Activated CD8-positive, alpha-beta T cell treated with anti-CD3 and anti-CD28 coated beads for 36 hours (primary cell): ENCODE measurements at regions not wholly inside any gene's neighbourhood (a gene's known extent, or its start where the extent isn't known, plus 50 kb on each side); places are given as distances from the start of the nearest gene placed in this dataset.

Experiments used
- ATAC-seq: fragments of 200-7000 bp; cut with Tn5 transposase; one replicate; pipeline ENCODE4 v1.10.0; 2021; ENCODE audit warnings: mild to moderate bottlenecking, moderate library complexity
- CTCF ChIA-PET: fragments of 350-600 bp; sonication (Branson Sonifier 250); formaldehyde crosslinking; loops from one replicate; lab custom pipeline; 2021; ENCODE audit warnings: antibody characterized with exemption; lab: Charles Lee
- POLR2A ChIA-PET: fragments of 350-600 bp; sonication (Branson Sonifier 250); formaldehyde crosslinking; loops from one replicate; lab custom pipeline; 2021; ENCODE audit warnings: antibody characterized with exemption; lab: Charles Lee
- DNase-seq: peaks from one replicate; pipeline ENCODE4 v3.0.0-alpha.2; 2020
- H3K27ac Mint-ChIP-seq: one replicate; pipeline ENCODE4 v1.8.0; 2021; ENCODE audit warnings: mild to moderate bottlenecking, mixed read lengths
- H3K27me3 Mint-ChIP-seq: one replicate; pipeline ENCODE4 v1.8.0; 2021; ENCODE audit warnings: mixed read lengths
- H3K36me3 Mint-ChIP-seq: one replicate; pipeline ENCODE4 v1.8.0; 2021; ENCODE audit warnings: low read depth, mixed read lengths
- H3K4me1 Mint-ChIP-seq: one replicate; pipeline ENCODE4 v1.8.0; 2021; ENCODE audit warnings: low read depth, mixed read lengths
- H3K4me3 Mint-ChIP-seq: one replicate; pipeline ENCODE4 v1.8.0; 2021; ENCODE audit warnings: mild to moderate bottlenecking, moderate library complexity, mixed read lengths
- H3K9me3 Mint-ChIP-seq: one replicate; pipeline ENCODE4 v1.8.0; 2021; ENCODE audit warnings: mixed read lengths
- intact Hi-C: fragments of 100-400 bp; cut with micrococcal nuclease; formaldehyde crosslinking; loops from one replicate; pipeline ENCODE4 v1.10.0; 2022
- TF ChIP-seq, protein P1 (sequence below): fragments of 200-600 bp; IDR thresholded peaks from one replicate; pipeline ENCODE4 v1.8.0; 2022; ENCODE audit warnings: antibody characterized with exemption, mild to moderate bottlenecking

DNA sequence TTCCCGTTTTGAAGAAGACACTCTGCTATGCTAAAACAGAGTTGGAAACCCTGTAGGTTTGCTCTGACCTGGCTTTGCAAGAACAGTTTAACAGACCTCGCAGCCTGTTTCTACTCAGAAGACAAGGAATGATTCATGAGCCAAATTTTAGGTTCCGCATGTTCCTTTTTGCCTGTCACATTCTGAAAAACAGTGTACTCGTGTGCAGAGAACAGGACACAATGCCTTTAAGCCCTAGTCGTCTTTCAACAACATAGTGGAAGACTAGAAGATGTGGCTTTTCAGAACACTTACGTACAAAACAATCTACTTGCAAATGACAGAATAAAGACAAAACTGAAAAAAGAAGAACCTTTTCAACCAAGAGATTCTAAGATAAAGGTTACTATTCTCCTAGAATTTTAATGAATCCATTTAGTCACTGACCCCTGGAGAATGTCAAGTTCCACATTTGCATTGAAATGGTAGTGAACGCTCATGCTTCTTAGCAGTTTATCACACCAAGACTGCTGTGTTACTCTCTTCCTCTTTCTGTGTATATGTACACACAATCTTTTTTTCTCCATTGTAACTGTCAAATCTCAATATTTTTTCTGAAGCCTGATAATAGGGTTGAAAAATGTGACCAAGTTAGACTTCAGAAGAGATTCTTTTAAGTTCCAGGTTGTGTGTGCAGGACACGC lies 220.7 kb upstream of the NRSN1 start:
- CTCF ChIA-PET: no interaction called here
- POLR2A ChIA-PET: no interaction called here

DNA sequence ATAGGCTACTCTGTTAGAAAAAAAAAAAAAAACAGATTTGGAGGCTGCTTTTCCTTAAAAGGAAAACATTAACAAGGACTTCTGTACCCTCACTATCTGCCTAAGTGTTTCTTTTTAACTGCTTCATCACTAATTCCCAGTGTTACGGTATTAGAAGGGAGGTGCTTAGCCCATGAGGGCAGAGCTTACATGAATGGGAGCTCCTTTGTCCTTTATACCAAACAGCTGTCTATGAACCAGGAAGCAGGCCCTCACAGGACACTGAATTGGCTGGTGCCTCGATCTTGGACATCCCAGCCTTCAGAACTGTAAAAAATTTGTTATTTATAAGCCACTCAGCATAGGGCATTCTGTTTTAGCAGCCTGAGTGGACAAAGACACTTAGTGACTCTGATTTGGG lies 215.6 kb upstream of the NRSN1 start:
- no peaks in the 10 kb centered on the region for H3K27me3 Mint-ChIP-seq
- intact Hi-C loops: no loop called here
- ChIA-PET POLR2A (no interaction called here), CTCF (no interaction called here)
- H3K4me1 Mint-ChIP-seq: no peaks in the 10 kb centered on the region
- ATAC-seq: no peak
- TF ChIP-seq, protein P1, sequence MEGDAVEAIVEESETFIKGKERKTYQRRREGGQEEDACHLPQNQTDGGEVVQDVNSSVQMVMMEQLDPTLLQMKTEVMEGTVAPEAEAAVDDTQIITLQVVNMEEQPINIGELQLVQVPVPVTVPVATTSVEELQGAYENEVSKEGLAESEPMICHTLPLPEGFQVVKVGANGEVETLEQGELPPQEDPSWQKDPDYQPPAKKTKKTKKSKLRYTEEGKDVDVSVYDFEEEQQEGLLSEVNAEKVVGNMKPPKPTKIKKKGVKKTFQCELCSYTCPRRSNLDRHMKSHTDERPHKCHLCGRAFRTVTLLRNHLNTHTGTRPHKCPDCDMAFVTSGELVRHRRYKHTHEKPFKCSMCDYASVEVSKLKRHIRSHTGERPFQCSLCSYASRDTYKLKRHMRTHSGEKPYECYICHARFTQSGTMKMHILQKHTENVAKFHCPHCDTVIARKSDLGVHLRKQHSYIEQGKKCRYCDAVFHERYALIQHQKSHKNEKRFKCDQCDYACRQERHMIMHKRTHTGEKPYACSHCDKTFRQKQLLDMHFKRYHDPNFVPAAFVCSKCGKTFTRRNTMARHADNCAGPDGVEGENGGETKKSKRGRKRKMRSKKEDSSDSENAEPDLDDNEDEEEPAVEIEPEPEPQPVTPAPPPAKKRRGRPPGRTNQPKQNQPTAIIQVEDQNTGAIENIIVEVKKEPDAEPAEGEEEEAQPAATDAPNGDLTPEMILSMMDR: no peak
- H3K27ac Mint-ChIP-seq: no peak overlapping the region
- no peak overlapping the region for H3K4me3 Mint-ChIP-seq
- DNase-seq: no peak
- no peaks in the 10 kb centered on the region for H3K36me3 Mint-ChIP-seq
- peaks cover 4% of the 10 kb centered on the region for H3K9me3 Mint-ChIP-seq

More for the DNA sequence above, 220.7 kb upstream of the NRSN1 start:
- no peaks in the 10 kb centered on the region for H3K27me3 Mint-ChIP-seq
- no peak overlapping the region for H3K27ac Mint-ChIP-seq
- ATAC-seq (no peak), DNase-seq (no peak)
- H3K4me1 Mint-ChIP-seq: no peaks in the 10 kb centered on the region
- H3K4me3 Mint-ChIP-seq: no peak overlapping the region
- H3K9me3 Mint-ChIP-seq: peaks cover 4% of the 10 kb centered on the region
- intact Hi-C loops: no loop called here
- no peaks in the 10 kb centered on the region for H3K36me3 Mint-ChIP-seq
- TF ChIP-seq, protein P1: no peak

DNA sequence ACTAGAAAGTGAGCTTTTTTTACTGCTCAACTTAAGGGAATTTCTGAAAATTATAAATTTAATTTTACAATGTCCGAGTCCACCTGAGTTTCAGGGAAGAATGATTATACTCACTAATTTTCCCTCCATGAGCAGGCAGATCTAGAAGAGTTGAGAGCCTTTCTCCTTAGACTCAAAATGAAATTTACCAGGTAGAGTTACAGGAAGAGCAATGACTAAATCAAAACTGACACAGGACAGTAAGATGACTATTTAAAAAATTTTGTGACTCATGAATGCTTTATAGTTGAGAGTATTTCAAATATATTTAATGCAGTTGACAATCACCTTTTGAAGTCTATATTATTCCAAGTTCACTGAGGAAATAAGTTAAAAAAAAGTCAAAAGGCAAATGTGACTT lies 198.1 kb upstream of the NRSN1 start:
- intact Hi-C loops: no loop called here
- ChIA-PET CTCF (no interaction called here), POLR2A (no interaction called here)
- TF ChIP-seq, protein P1: no peak
- DNase-seq (no peak), ATAC-seq (no peak)
- no peaks in the 10 kb centered on the region for H3K27me3 Mint-ChIP-seq
- H3K27ac Mint-ChIP-seq: no peak overlapping the region
- H3K4me1 Mint-ChIP-seq: no peaks in the 10 kb centered on the region
- no peak overlapping the region for H3K4me3 Mint-ChIP-seq
- H3K9me3 Mint-ChIP-seq: peaks cover 3% of the 10 kb centered on the region
- no peaks in the 10 kb centered on the region for H3K36me3 Mint-ChIP-seq

DNA sequence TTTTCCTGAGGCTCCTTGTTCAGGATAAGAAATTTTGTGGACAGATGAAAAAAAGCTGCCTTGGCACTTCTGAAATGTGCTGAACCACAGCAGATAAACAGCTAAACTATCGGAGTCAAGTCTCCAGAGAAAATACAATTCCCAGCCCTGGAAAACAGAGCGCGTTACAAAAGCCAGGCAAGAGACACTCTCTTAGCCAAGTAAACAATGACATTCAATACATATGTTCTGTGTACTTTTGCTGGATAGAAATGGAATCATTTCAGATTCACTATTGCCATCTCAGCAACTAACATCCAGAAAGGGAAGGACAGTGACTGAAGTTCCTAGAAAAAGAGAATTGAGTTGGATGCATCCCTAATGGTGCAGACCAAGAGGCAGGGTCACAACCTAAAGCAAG lies 196.8 kb upstream of the NRSN1 start:
- ATAC-seq (no peak), DNase-seq (no peak)
- H3K9me3 Mint-ChIP-seq: peaks cover 7% of the 10 kb centered on the region
- no peaks in the 10 kb centered on the region for H3K36me3 Mint-ChIP-seq
- TF ChIP-seq, protein P1: no peak
- no peak overlapping the region for H3K27ac Mint-ChIP-seq
- intact Hi-C loops: no loop called here
- POLR2A ChIA-PET: no interaction called here
- H3K4me1 Mint-ChIP-seq: no peaks in the 10 kb centered on the region
- no peaks in the 10 kb centered on the region for H3K27me3 Mint-ChIP-seq
- H3K4me3 Mint-ChIP-seq: no peak overlapping the region
- CTCF ChIA-PET: no interaction called here

DNA sequence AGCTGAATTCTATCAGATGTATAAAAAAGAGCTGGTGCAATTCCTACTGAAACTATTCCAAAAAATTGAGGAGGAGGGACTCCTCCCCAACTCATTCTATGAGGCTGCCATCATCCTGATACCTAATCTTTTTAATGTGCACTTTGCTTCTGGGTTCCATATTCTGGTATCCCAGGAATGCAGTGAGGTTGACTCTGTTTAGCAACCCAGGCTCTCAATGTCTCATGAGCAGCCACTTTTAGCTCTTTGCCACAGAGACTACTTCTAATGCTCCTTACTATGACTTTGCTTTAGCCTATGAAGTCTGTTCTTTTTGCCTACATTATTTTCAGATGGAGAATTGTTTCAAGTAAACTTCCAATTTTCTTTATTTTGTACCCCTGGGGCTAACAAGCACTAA lies 185.5 kb upstream of the NRSN1 start:
- intact Hi-C loops: no loop called here
- Mint-ChIP-seq H3K27me3 (no peaks in the 10 kb centered on the region), H3K9me3 (no peaks in the 10 kb centered on the region), H3K4me1 (no peaks in the 10 kb centered on the region), H3K36me3 (no peaks in the 10 kb centered on the region), H3K27ac (no peak overlapping the region), H3K4me3 (no peak overlapping the region)
- ATAC-seq: no peak
- DNase-seq: no peak
- CTCF ChIA-PET: no interaction called here
- POLR2A ChIA-PET: interaction anchor here (0.7 kb wide), 1 partner anchor 33 kb away, joined by 3 read pairs; no protein-coding TSS in a partner anchor
- TF ChIP-seq, protein P1: no peak
